Fibroblast of lung (primary cell): ENCODE measurements at regions not wholly inside any gene's neighbourhood (a gene's known extent, or its start where the extent isn't known, plus 50 kb on each side); places are given as distances from the start of the nearest gene placed in this dataset.

Experiments
- EZH2 ChIP-seq: IDR thresholded peaks from 2 replicates; pipeline ENCODE4 v1.5.1; 2012; ENCODE audit warnings: low read length, control low read depth, mild to moderate bottlenecking; ENCODE audit errors: missing control alignments
- TF ChIP-seq, protein P1 (sequence below), 2 donors: IDR thresholded peaks in 1 of 2; conservative IDR thresholded peaks in 1 of 2; 1 replicate in 1 of 2; 2 replicates in 1 of 2; pipeline ENCODE4 v1.5.1; 2011 to 2012; ENCODE audit warnings: low read length in 2 of 2, control low read depth in 1 of 2, inconsistent platforms in 1 of 2, low read depth in 1 of 2, mild to moderate bottlenecking in 1 of 2

DNA sequence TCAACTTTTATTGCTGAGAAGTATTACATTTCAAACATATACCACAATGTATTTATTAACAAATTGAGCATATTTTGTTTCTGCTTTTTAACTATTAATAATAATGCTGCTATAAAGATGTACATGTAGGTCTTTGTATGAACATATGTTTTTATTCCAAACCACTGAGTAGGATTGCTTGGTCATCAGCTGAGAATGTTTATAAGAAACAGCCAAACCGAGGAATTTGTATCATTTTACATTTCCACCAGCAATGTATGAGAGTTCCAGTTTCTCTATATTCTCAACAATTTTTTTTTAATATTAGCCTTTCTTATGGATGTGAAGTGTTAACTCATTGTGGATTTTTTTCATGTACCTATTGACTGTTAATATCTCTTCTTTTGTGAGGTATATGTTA is 119.5 kb upstream of the MDFIC2 start:
- TF ChIP-seq, protein P1, sequence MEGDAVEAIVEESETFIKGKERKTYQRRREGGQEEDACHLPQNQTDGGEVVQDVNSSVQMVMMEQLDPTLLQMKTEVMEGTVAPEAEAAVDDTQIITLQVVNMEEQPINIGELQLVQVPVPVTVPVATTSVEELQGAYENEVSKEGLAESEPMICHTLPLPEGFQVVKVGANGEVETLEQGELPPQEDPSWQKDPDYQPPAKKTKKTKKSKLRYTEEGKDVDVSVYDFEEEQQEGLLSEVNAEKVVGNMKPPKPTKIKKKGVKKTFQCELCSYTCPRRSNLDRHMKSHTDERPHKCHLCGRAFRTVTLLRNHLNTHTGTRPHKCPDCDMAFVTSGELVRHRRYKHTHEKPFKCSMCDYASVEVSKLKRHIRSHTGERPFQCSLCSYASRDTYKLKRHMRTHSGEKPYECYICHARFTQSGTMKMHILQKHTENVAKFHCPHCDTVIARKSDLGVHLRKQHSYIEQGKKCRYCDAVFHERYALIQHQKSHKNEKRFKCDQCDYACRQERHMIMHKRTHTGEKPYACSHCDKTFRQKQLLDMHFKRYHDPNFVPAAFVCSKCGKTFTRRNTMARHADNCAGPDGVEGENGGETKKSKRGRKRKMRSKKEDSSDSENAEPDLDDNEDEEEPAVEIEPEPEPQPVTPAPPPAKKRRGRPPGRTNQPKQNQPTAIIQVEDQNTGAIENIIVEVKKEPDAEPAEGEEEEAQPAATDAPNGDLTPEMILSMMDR (conservative IDR thresholded peaks at IDR 0.05 in 1 of 2, IDR thresholded peaks at IDR 0.05 in 1 of 2; ENCODE audit: low read depth in 1 of 2, low read length in 2 of 2): no peak
- TF ChIP-seq EZH2: no peak
